PFSK-1 (cell line): ENCODE measurements at regions not wholly inside any gene's neighbourhood (a gene's known extent, or its start where the extent isn't known, plus 50 kb on each side); places are given as distances from the start of the nearest gene placed in this dataset.

Experiments
- FOXP2 ChIP-seq: optimal IDR thresholded peaks from 2 replicates; pipeline ENCODE3; 2011; ENCODE audit warnings: borderline replicate concordance, control low read depth, inconsistent platforms; ENCODE audit not compliant: insufficient read depth; ENCODE audit errors: extremely low read length, extremely low read depth
- POLR2AphosphoS5 ChIP-seq: IDR thresholded peaks from 2 replicates; pipeline ENCODE4 v1.6.1; 2012; ENCODE audit warnings: low read depth, mild to moderate bottlenecking, control low read depth, low read length, moderate library complexity
- REST ChIP-seq, 2 experiments: IDR thresholded peaks; 2 replicates each; pipeline versions ENCODE4 v1.6.1 to v1.8.0; 2011 to 2012; ENCODE audit warnings: low read depth in 2 of 2, low read length in 2 of 2, control low read depth in 1 of 2, inconsistent platforms in 1 of 2, mild to moderate bottlenecking in 1 of 2, moderate library complexity in 1 of 2; ENCODE audit not compliant: insufficient read depth in 1 of 2
- SIN3A ChIP-seq: IDR thresholded peaks from 2 replicates; pipeline ENCODE4 v1.6.1; 2012; ENCODE audit warnings: mild to moderate bottlenecking, low read length, moderate library complexity, borderline replicate concordance; ENCODE audit not compliant: insufficient read depth
- TAF1 ChIP-seq: IDR thresholded peaks from 2 replicates; pipeline ENCODE4 v1.6.1; 2012; ENCODE audit warnings: low read length, control low read depth, borderline replicate concordance; ENCODE audit not compliant: insufficient read depth

DNA sequence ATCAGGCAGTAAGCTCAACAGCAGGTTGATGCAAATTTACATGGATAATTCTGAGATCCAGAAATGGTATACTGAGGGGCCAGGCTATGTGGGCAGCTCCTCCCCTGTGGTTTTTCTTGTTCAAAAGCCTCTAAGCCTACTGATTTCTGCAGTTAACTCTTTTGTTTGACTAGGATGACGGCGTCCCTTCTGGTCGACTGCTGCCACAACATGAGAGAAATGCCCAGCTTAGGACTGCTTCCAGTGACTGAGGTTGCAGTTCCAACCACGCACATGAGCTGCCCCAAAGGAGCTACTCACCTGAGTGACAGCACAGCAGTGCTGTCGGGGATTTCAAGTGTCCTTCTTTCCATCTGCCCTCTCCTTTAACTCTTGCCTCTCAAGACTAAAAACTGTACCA, 973.0 kb upstream of the GHITM start:
- TF ChIP-seq FOXP2 (no peak), TAF1 (no peak), POLR2AphosphoS5 (no peak), REST (IDR thresholded peaks at IDR 0.05; ENCODE audit: insufficient read depth in 1 of 2, low read depth in 2 of 2, low read length in 2 of 2) (no peak), SIN3A (no peak)

DNA sequence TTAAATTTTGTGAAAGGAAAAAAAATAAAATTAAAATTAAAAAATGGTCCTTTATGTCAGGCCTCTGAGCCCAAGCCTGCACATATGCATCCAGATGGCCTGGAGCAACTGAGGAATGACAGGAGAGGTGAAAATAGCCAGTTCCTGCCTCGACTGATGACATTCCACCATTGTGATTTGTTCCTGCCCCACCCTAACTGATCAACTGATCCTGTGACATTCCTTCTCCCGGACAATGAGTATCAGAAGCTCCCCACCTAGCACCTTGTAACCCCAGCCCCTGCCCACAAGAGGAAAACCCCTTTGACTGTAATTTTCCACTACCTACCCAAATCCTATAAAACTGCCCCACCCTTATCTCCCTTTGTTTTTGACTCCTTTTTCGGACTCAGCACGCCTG, 972.2 kb upstream of the GHITM start:
- TF ChIP-seq SIN3A: no peak
- no peak for TF ChIP-seq POLR2AphosphoS5
- TF ChIP-seq REST (IDR thresholded peaks at IDR 0.05; ENCODE audit: insufficient read depth in 1 of 2, low read depth in 2 of 2, low read length in 2 of 2): no peak
- no peak for TF ChIP-seq TAF1
- TF ChIP-seq FOXP2: no peak

- TF ChIP-seq POLR2AphosphoS5 (no peak), REST (IDR thresholded peaks at IDR 0.05; ENCODE audit: insufficient read depth in 1 of 2, low read depth in 2 of 2, low read length in 2 of 2) (no peak), SIN3A (no peak), TAF1 (no peak), FOXP2 (no peak)
Measured at GRCh38 chr10:83176901-83177300, 962.4 kb upstream of the GHITM start.

GRCh38 chr10:83178526-83178925, 960.8 kb upstream of the GHITM start:
- no peak for TF ChIP-seq SIN3A
- no peak for TF ChIP-seq POLR2AphosphoS5
- no peak for TF ChIP-seq FOXP2
- TF ChIP-seq REST (IDR thresholded peaks at IDR 0.05; ENCODE audit: insufficient read depth in 1 of 2, low read depth in 2 of 2, low read length in 2 of 2): no peak
- no peak for TF ChIP-seq TAF1

DNA sequence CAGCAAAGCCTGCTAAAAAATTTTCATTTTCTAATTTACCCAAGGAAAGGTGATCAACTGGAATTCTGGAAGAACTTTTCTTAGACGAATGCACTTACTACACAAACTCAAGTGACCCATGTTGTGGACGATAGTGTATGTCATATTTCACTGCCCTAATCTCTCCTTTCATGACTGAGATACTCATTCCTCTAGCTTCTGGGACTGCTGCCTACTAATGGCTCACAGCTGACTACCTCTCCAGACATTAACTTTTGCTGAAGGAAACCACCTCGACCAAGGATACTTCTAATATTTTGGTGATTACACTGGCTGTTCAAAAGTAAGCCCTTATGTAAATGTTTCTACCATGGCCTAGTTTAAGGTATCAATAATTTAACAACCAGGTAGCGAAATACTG, 959.9 kb upstream of the GHITM start:
- TF ChIP-seq POLR2AphosphoS5 (no peak), TAF1 (no peak), REST (IDR thresholded peaks at IDR 0.05; ENCODE audit: insufficient read depth in 1 of 2, low read depth in 2 of 2, low read length in 2 of 2) (no peak), FOXP2 (no peak), SIN3A (no peak)
